PC-9 (cell line): ENCODE measurements at regions not wholly inside any gene's neighbourhood (a gene's known extent, or its start where the extent isn't known, plus 50 kb on each side); places are given as distances from the start of the nearest gene placed in this dataset.

Source experiments
- CTCF ChIP-seq: fragments of 200-600 bp; sonication (generic); conservative IDR thresholded peaks from 2 replicates; pipeline ENCODE4 v1.6.1; 2017; ENCODE audit warnings: mixed run types, antibody characterized with exemption, mild to moderate bottlenecking, moderate library complexity
- EZH2 ChIP-seq: fragments of 200-600 bp; sonication (generic); IDR thresholded peaks from 2 replicates; pipeline ENCODE4 v1.8.0; 2017; ENCODE audit warnings: antibody characterized with exemption, low read depth

GRCh38 chr6:120116343-120116742, 766.8 kb upstream of the MAN1A1 start:
- no peak for TF ChIP-seq CTCF
- TF ChIP-seq EZH2 = no peak
